ENCODE measurements at regions not wholly inside any gene's neighbourhood (a gene's known extent, or its start where the extent isn't known, plus 50 kb on each side); places are given as distances from the start of the nearest gene placed in this dataset.
"Not testable (repeated sequence)": the region's sequence is repeated elsewhere in the genome, so short reads cannot be mapped to it uniquely, and the experiment has no call there.

GRCh38 chr10:124151466-124152095 lies 58.2 kb upstream of the CHST15 start:
- DNase-seq (ENCODE audit: low spot score) = no peak
- no peak for ATAC-seq
- intact Hi-C loops (cut with DNase I) = no loop called here

DNA sequence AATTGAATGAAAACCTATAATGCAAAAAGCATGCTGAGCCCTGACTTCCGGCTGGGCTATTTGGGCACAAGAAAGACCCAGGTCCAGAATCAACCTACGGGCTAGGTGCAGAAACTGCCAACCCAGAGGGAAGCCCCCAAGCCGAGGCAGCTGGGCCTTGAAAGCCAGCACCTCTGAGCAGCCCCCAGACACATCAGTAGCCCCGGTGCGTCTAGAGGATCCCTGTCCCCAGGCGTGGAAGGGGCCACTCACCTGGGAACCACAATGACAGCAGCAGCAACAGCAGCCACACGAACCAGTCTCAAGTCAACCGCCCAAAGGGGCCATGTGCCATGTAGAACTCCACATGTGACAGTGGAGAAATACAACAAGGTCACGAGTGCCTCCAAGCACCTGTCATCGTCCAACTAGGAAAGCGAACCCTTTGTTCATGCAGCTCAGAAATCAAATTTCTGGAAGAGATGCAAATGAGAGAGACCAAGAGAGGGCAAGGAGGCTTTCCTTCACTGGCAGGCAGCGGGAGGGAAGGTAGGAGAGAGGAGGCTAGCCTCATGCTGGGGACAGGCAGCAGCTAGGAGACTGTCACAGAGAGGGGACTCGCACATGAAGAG lies 57.5 kb upstream of the CHST15 start:
- DNase-seq (ENCODE audit: low spot score) (peak; percentile 32), ATAC-seq (no peak)
- intact Hi-C loops (cut with DNase I) = no loop called here

- intact Hi-C loops (cut with DNase I) = no loop called here
- ATAC-seq (no peak), DNase-seq (ENCODE audit: low spot score) (no peak)
Measured at GRCh38 chr10:124150189-124150806, 56.9 kb upstream of the CHST15 start.

DNA sequence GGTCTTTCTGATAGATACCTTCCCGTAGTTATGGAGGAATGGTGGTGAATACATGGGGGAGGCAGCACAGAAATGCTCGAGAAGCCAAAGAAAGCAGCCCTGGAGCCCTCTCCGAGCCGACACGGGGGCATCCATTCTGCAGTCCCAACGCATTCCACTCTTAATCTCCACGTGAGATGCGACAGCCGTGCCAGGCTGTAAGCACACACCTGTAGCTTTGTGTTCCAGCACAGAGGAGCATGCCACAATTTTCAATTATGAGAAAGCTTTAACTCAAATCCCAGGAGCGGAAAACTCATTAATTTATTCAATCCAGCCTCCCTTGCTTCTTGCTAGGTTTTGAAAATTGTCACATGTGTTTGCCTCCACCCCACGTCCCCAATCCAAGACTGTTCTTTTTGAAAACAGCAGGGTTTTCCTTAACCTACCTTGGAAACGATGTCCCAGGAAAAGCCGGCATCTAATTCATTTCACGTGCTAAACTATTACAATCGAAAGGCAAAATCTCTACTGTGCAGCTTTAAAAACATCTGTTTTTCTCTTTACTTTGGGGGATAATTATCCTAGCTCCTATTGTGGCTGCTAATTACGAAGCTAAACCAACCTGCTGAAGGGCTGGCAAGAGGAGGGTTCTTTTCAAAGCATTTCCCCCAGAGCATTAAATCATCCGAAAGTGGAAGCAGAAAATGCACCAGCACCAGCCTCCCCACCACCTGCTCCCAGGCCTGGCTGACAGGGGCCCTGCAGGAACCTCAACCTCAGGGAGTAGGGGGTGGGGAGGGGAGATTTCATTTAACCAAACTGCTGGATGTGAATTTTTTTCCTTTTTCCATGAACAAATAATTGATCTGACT lies 56.0 kb upstream of the CHST15 start:
- intact Hi-C loops (cut with DNase I) = no loop called here
- no peak for ATAC-seq
- no peak for DNase-seq (ENCODE audit: low spot score)

- intact Hi-C loops (cut with DNase I); ATAC-seq; DNase-seq (ENCODE audit: low spot score): not testable (repeated sequence)
Measured at GRCh38 chr10:124148509-124149188, 55.3 kb upstream of the CHST15 start.

- intact Hi-C loops (cut with DNase I) = no loop called here
- ATAC-seq (no peak), DNase-seq (ENCODE audit: low spot score) (no peak)
Measured at GRCh38 chr10:124146483-124146882, 53.1 kb upstream of the CHST15 start.

DNA sequence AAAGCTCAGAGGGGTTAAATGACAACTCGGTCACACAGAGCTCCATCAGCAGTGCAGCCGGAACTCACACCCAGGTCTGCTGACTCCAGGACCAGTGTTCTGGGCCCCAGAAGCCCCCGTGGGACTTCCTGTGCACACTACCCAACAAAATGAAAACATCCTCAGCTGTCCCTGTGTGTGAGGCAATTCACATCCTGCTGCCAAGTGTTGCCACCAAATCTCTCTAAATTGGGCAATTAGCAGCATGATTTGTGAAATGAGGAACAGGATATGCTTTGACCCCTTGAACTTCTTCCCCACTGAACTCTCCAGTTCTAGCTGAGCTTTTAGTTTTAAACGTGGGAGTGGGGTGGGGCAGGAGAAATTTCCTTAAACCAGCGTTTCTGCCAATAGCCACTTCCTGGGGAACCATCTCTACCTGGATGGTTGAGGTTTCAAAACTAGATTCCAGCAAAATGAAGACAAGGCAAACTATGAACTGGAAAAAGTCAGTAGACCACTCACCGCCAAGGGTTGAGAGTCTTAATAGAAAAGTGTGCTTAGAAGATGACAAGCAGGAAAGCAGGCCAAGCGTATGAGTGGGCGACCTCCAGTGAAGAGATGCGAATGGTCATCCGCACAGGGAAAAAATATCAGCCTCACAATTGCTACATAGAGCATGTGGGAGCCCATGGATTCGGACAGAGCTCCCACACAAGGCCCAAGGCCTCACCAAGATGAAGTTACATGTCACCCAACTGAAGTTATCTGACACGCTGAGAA lies 51.9 kb upstream of the CHST15 start:
- intact Hi-C loops (cut with DNase I) = no loop called here
- DNase-seq (ENCODE audit: low spot score) (no peak), ATAC-seq (peak; percentile 90)

GRCh38 chr10:124144536-124144935 lies 51.1 kb upstream of the CHST15 start:
- ATAC-seq (peak; percentile 27), DNase-seq (ENCODE audit: low spot score) (no peak)
- intact Hi-C loops (cut with DNase I) = loop anchor here (5.0 kb wide), 1 partner anchor 243 kb away; no protein-coding TSS in a partner anchor

DNA sequence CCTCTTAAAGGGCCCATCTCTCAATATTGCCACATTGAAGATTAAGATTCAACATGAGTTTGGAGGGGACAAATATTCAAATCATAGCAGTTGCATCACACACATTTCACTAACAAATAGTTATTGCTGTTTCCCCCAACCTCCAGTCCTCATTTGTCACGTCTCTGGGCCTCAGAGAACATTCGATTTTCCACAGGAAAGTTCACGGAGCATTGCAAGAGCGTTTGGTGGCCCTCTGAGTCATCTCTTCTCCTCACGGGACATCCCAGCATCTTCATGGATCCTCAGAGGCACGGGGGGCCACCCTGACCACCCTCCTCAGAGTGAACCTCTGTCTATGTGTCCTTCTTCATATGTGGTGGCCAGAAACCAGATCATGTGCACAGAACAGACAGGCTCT lies 50.3 kb upstream of the CHST15 start:
- DNase-seq (ENCODE audit: low spot score) = no peak

More for the DNA sequence above, 50.3 kb upstream of the CHST15 start:
- intact Hi-C loops (cut with DNase I) = loop anchor here (5.0 kb wide), 1 partner anchor 244 kb away; no protein-coding TSS in a partner anchor
- no peak for ATAC-seq

Data from sciatic nerve (tissue), 2 donors.